Upper lobe of left lung (tissue), 6 donors: ENCODE measurements at regions not wholly inside any gene's neighbourhood (a gene's known extent, or its start where the extent isn't known, plus 50 kb on each side); places are given as distances from the start of the nearest gene placed in this dataset.
A peak's percentile ranks its signal among the peaks of the same experiment; 100 is the strongest.

Source experiments
- ATAC-seq, 2 donors: fragments of 200-7000 bp; cut with Tn5 transposase; one replicate each; pipeline ENCODE4 v1.9.1; 2022; ENCODE audit warnings: mild to moderate bottlenecking in 2 of 2, moderate library complexity in 2 of 2; ENCODE audit not compliant: low FRiP score in 2 of 2
- DNase-seq, 2 donors: peaks; one replicate each; pipeline ENCODE4 v3.0.0-alpha.2; 2019 to 2020
- H3K27ac ChIP-seq, 4 donors: fragments of 200-600 bp; sonication (generic); one replicate each; pipeline ENCODE4 v1.5.1; 2016 to 2019
- H3K27me3 ChIP-seq, 4 donors: fragments of 200-600 bp; sonication (generic); one replicate each; pipeline ENCODE4 v1.5.1; 2017 to 2019
- H3K36me3 ChIP-seq, 4 donors: fragments of 200-600 bp; sonication (generic); one replicate each; pipeline ENCODE4 v1.5.1; 2016 to 2019
- H3K4me1 ChIP-seq, 4 donors: fragments of 200-600 bp; sonication (generic); one replicate each; pipeline ENCODE4 v1.5.1; 2018 to 2019
- H3K4me3 ChIP-seq, 4 donors: fragments of 200-600 bp; sonication (generic); one replicate each; pipeline ENCODE4 v1.5.1; 2017 to 2019; ENCODE audit warnings: mild to moderate bottlenecking in 2 of 4, moderate library complexity in 1 of 4
- H3K9me3 ChIP-seq, 4 donors: fragments of 200-600 bp; sonication (generic); one replicate each; pipeline ENCODE4 v1.5.1; 2018 to 2019
- CTCF ChIP-seq, 6 experiments: fragments of 450-650 bp in 4 of 6; fragments of 200-600 bp in 2 of 6; sonication (generic) in 2 of 6; IDR thresholded peaks; one replicate each; pipeline ENCODE4 v1.5.1; 2016 to 2019; ENCODE audit warnings: antibody characterized with exemption in 6 of 6
- EP300 ChIP-seq, 4 donors: sonication (generic); formaldehyde crosslinking; IDR thresholded peaks; one replicate each; pipeline ENCODE4 v1.5.1; 2017; ENCODE audit warnings: antibody characterized with exemption in 4 of 4, control low read depth in 2 of 4
- POLR2A ChIP-seq, 4 donors: fragments of 450-650 bp; IDR thresholded peaks; one replicate each; pipeline ENCODE4 v1.5.1; 2016 to 2017; ENCODE audit warnings: antibody characterized with exemption in 4 of 4, mild to moderate bottlenecking in 2 of 4
- POLR2AphosphoS5 ChIP-seq, 2 donors: sonication (generic); formaldehyde crosslinking; IDR thresholded peaks; one replicate each; pipeline ENCODE4 v1.5.1; 2017; ENCODE audit warnings: antibody characterized with exemption in 2 of 2
- WGBS, 2 donors: methylation state at CpG; one replicate each; pipeline ENCODE4 v1.1.5; 2017 to 2018; 5-methylcytosine and 5-hydroxymethylcytosine counted together
- donor health status: DM: no; HTN: no; CAD: no; lungs with moderate emphysema.
- donor health status: DM: no; HTN: yes; CAD: no; lungs with severe emphysema.

- no peak for TF ChIP-seq POLR2AphosphoS5 (IDR thresholded peaks at IDR 0.05)
- no peak for TF ChIP-seq POLR2A (IDR thresholded peaks at IDR 0.05)
- Histone ChIP-seq H3K27ac (no peak overlapping the region), H3K4me3 (no peak overlapping the region), H3K9me3 (no peaks in the 10 kb centered on the region), H3K27me3 (no peaks in the 10 kb centered on the region), H3K4me1 (no peaks in the 10 kb centered on the region), H3K36me3 (no peaks in the 10 kb centered on the region)
- ATAC-seq (no peak), DNase-seq (peak in 1 of 2 donors; percentile 13)
- 62 to 68% methylated on average over 15 of the region's 15 CpGs for WGBS, 2 donors
These were observed 220.7 kb upstream of the C1orf174 start for GRCh38 chr1:4120557-4121292.

GRCh38 chr1:4121293-4121684 lies 221.2 kb upstream of the C1orf174 start:
- no peaks in the 10 kb centered on the region for H3K4me1 ChIP-seq
- no peak for TF ChIP-seq CTCF (IDR thresholded peaks at IDR 0.05)
- TF ChIP-seq POLR2A (IDR thresholded peaks at IDR 0.05): no peak
- TF ChIP-seq EP300 (IDR thresholded peaks at IDR 0.05): no peak
- no peak for TF ChIP-seq POLR2AphosphoS5 (IDR thresholded peaks at IDR 0.05)
- no peaks in the 10 kb centered on the region for H3K27me3 ChIP-seq
- ATAC-seq (no peak), DNase-seq (no peak)
- H3K36me3 ChIP-seq: no peaks in the 10 kb centered on the region
- H3K27ac ChIP-seq: no peak overlapping the region
- H3K9me3 ChIP-seq: no peaks in the 10 kb centered on the region
- 76 to 77% methylated on average over 8 of the region's 8 CpGs for WGBS, 2 donors
- no peak overlapping the region for H3K4me3 ChIP-seq

- Histone ChIP-seq H3K27ac (no peak overlapping the region), H3K27me3 (no peaks in the 10 kb centered on the region), H3K4me1 (no peaks in the 10 kb centered on the region), H3K9me3 (no peaks in the 10 kb centered on the region), H3K4me3 (no peak overlapping the region), H3K36me3 (no peaks in the 10 kb centered on the region)
- TF ChIP-seq POLR2A (IDR thresholded peaks at IDR 0.05) (no peak), EP300 (IDR thresholded peaks at IDR 0.05) (no peak), POLR2AphosphoS5 (IDR thresholded peaks at IDR 0.05) (no peak), CTCF (IDR thresholded peaks at IDR 0.05) (no peak)
- 79 to 89% methylated on average over 15 to 20 of the region's 20 CpGs for WGBS, 2 donors
- DNase-seq: peak in 1 of 2 donors; percentile 16
- no peak for ATAC-seq
These were observed 221.9 kb upstream of the C1orf174 start for GRCh38 chr1:4121834-4122512.

- H3K4me3 ChIP-seq: no peak overlapping the region
- no peaks in the 10 kb centered on the region for H3K36me3 ChIP-seq
- no peaks in the 10 kb centered on the region for H3K9me3 ChIP-seq
- TF ChIP-seq POLR2A (IDR thresholded peaks at IDR 0.05) (no peak), CTCF (IDR thresholded peaks at IDR 0.05) (no peak), EP300 (IDR thresholded peaks at IDR 0.05) (no peak), POLR2AphosphoS5 (IDR thresholded peaks at IDR 0.05) (no peak)
- H3K27ac ChIP-seq: no peak overlapping the region
- 77 to 97% methylated on average over 3 to 8 of the region's 8 CpGs for WGBS, 2 donors
- ATAC-seq: no peak
- H3K27me3 ChIP-seq: no peaks in the 10 kb centered on the region
- peak in 1 of 2 donors; percentile 8 for DNase-seq
- no peaks in the 10 kb centered on the region for H3K4me1 ChIP-seq
These were observed 222.6 kb upstream of the C1orf174 start for GRCh38 chr1:4122513-4123160.

GRCh38 chr1:4124631-4125145 lies 224.6 kb upstream of the C1orf174 start:
- TF ChIP-seq POLR2A (IDR thresholded peaks at IDR 0.05): no peak
- TF ChIP-seq CTCF (IDR thresholded peaks at IDR 0.05): no peak
- no peak for TF ChIP-seq POLR2AphosphoS5 (IDR thresholded peaks at IDR 0.05)
- no peak for TF ChIP-seq EP300 (IDR thresholded peaks at IDR 0.05)
- WGBS, 2 donors: 78 to 83% methylated on average over 6 of the region's 6 CpGs

More at GRCh38 chr1:4124631-4125145, 224.6 kb upstream of the C1orf174 start:
- no peaks in the 10 kb centered on the region for H3K27me3 ChIP-seq
- no peaks in the 10 kb centered on the region for H3K9me3 ChIP-seq
- H3K36me3 ChIP-seq: no peaks in the 10 kb centered on the region
- H3K4me1 ChIP-seq: no peaks in the 10 kb centered on the region
- H3K4me3 ChIP-seq: no peak overlapping the region
- no peak for ATAC-seq
- no peak for DNase-seq
- H3K27ac ChIP-seq: no peak overlapping the region
